ENCODE measurements at regions not wholly inside any gene's neighbourhood (a gene's known extent, or its start where the extent isn't known, plus 50 kb on each side); places are given as distances from the start of the nearest gene placed in this dataset.
"Not testable (repeated sequence)": the region's sequence is repeated elsewhere in the genome, so short reads cannot be mapped to it uniquely, and the experiment has no call there.

- H3K27me3 ChIP-seq (ENCODE audit: control insufficient read depth, insufficient read depth, low read length); H3K36me3 ChIP-seq (ENCODE audit: control insufficient read depth, insufficient read depth, low read length); H3K27ac ChIP-seq (ENCODE audit: low read length); H3K4me3 ChIP-seq (ENCODE audit: low read length); H3K4me1 ChIP-seq (ENCODE audit: control insufficient read depth, insufficient read depth, low read length); H3K9me3 ChIP-seq (ENCODE audit: control insufficient read depth, insufficient read depth, low read length); DNase-seq (ENCODE audit: low read depth, low spot score): not testable (repeated sequence)
- no CpG with 5 or more reads among the region's 5 CpGs for WGBS (ENCODE audit: insufficient coverage, insufficient read length)
Observed at GRCh38 chr2:87128761-87129553, 107.3 kb upstream of the PLGLB1 start.

- not testable (repeated sequence) for H3K27ac ChIP-seq (ENCODE audit: low read length); H3K4me3 ChIP-seq (ENCODE audit: low read length); H3K4me1 ChIP-seq (ENCODE audit: control insufficient read depth, insufficient read depth, low read length); H3K9me3 ChIP-seq (ENCODE audit: control insufficient read depth, insufficient read depth, low read length); H3K36me3 ChIP-seq (ENCODE audit: control insufficient read depth, insufficient read depth, low read length); H3K27me3 ChIP-seq (ENCODE audit: control insufficient read depth, insufficient read depth, low read length); DNase-seq (ENCODE audit: low read depth, low spot score)
- WGBS (ENCODE audit: insufficient coverage, insufficient read length): no CpG with 5 or more reads among the region's 2 CpGs
Observed at GRCh38 chr2:87132577-87132976, 110.9 kb upstream of the PLGLB1 start.

DNA sequence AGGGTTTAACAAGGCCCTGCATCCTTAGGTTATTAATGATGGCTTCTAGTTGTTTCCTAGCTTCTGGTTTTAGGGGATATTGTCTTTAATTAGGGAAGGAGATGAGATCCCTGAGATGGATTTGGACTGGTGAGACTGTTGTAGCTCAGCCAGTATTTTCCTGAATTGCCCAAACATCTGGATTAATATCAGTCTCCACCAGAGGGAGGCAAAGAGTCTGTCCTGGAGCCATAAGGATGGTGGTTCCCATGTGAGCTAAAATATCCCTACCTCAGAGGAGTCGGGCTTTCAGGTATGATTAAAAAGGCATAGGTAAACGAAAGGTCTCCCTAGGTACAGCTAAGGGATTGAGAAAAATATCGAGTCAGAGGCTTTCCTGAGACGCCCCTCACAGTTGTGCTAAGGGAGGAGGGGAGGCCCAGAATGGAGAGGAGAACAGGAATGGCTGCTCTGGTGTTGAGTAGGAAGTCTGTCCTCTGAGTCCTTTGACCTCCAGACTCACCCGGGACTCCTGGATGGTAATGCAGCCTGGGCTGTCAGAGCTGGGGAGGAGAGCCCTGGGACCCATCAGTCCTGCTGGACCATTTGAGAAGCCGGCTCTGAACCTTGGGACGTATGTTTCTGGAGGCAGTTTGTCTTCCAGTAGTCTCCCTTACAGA, 130.3 kb upstream of the PLGLB1 start:
- H3K36me3 ChIP-seq (ENCODE audit: control insufficient read depth, insufficient read depth, low read length); H3K9me3 ChIP-seq (ENCODE audit: control insufficient read depth, insufficient read depth, low read length); DNase-seq (ENCODE audit: low read depth, low spot score); H3K27me3 ChIP-seq (ENCODE audit: control insufficient read depth, insufficient read depth, low read length); H3K4me1 ChIP-seq (ENCODE audit: control insufficient read depth, insufficient read depth, low read length); H3K4me3 ChIP-seq (ENCODE audit: low read length); H3K27ac ChIP-seq (ENCODE audit: low read length): not testable (repeated sequence)
- WGBS (ENCODE audit: insufficient coverage, insufficient read length): no CpG with 5 or more reads among the region's 7 CpGs

DNA sequence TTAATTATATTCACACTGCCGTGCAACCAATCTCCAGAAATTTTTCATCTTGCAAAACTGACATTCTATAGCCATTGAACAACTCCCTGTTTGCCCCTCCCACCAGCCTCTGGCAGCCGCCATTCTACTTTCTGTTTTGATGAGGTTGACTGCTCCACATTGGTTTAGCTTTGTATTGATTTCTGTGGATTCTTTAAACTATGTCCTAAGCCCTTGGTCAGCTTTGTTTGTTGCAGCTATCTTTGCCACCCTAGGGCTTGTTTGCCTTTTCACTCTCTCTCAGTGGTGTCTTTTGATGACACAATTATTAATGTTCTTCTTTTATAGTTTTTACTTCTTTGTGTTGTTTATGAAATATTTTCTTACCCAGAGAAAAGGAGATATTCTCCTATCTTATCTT, 152.8 kb upstream of the PLGLB1 start:
- not testable (repeated sequence) for H3K9me3 ChIP-seq (ENCODE audit: control insufficient read depth, insufficient read depth, low read length); H3K4me3 ChIP-seq (ENCODE audit: low read length); DNase-seq (ENCODE audit: low read depth, low spot score); H3K27me3 ChIP-seq (ENCODE audit: control insufficient read depth, insufficient read depth, low read length); H3K36me3 ChIP-seq (ENCODE audit: control insufficient read depth, insufficient read depth, low read length); H3K27ac ChIP-seq (ENCODE audit: low read length); H3K4me1 ChIP-seq (ENCODE audit: control insufficient read depth, insufficient read depth, low read length)
- WGBS (ENCODE audit: insufficient coverage, insufficient read length): no CpG with 5 or more reads among the region's 2 CpGs

DNA sequence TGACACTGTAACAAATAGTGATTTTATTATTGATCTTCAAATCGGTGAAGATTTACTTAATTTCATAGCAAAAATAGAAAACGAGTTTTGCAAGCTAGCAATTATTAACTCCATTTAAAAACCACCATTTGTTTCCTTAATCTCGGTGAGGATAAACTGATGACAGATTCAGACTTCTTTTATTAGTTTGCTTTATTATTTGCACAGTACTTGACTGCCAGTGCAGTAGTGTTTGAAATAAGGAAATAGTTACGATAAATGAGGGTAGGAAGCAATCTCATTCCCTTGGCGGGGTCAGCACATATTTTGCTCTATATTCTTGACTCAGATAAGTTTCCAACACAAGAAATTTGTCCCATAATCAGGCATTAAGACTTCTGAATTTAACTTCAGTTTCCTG, 161.7 kb upstream of the PLGLB1 start:
- no CpG with 5 or more reads among the region's 5 CpGs for WGBS (ENCODE audit: insufficient coverage, insufficient read length)
- DNase-seq (ENCODE audit: low read depth, low spot score): not testable (repeated sequence)

GRCh38 chr2:87184260-87184659, 162.6 kb upstream of the PLGLB1 start:
- DNase-seq (ENCODE audit: low read depth, low spot score): not testable (repeated sequence)
- WGBS (ENCODE audit: insufficient coverage, insufficient read length): no CpG with 5 or more reads among the region's 3 CpGs

More for the DNA sequence above, 161.7 kb upstream of the PLGLB1 start:
- H3K27ac ChIP-seq (ENCODE audit: low read length); H3K4me3 ChIP-seq (ENCODE audit: low read length); H3K9me3 ChIP-seq (ENCODE audit: control insufficient read depth, insufficient read depth, low read length); H3K27me3 ChIP-seq (ENCODE audit: control insufficient read depth, insufficient read depth, low read length); H3K36me3 ChIP-seq (ENCODE audit: control insufficient read depth, insufficient read depth, low read length); H3K4me1 ChIP-seq (ENCODE audit: control insufficient read depth, insufficient read depth, low read length): not testable (repeated sequence)

GRCh38 chr2:87189214-87189613, 167.6 kb upstream of the PLGLB1 start:
- not testable (repeated sequence) for H3K4me1 ChIP-seq (ENCODE audit: control insufficient read depth, insufficient read depth, low read length); DNase-seq (ENCODE audit: low read depth, low spot score); H3K9me3 ChIP-seq (ENCODE audit: control insufficient read depth, insufficient read depth, low read length); H3K27ac ChIP-seq (ENCODE audit: low read length); H3K36me3 ChIP-seq (ENCODE audit: control insufficient read depth, insufficient read depth, low read length); H3K4me3 ChIP-seq (ENCODE audit: low read length); H3K27me3 ChIP-seq (ENCODE audit: control insufficient read depth, insufficient read depth, low read length)
- no CpG with 5 or more reads among the region's 3 CpGs for whole genome bisulfite sequencing (ENCODE audit: insufficient coverage, insufficient read length)

More at GRCh38 chr2:87184260-87184659, 162.6 kb upstream of the PLGLB1 start:
- not testable (repeated sequence) for H3K4me3 ChIP-seq (ENCODE audit: low read length); H3K27me3 ChIP-seq (ENCODE audit: control insufficient read depth, insufficient read depth, low read length); H3K4me1 ChIP-seq (ENCODE audit: control insufficient read depth, insufficient read depth, low read length); H3K27ac ChIP-seq (ENCODE audit: low read length); H3K9me3 ChIP-seq (ENCODE audit: control insufficient read depth, insufficient read depth, low read length); H3K36me3 ChIP-seq (ENCODE audit: control insufficient read depth, insufficient read depth, low read length)

DNA sequence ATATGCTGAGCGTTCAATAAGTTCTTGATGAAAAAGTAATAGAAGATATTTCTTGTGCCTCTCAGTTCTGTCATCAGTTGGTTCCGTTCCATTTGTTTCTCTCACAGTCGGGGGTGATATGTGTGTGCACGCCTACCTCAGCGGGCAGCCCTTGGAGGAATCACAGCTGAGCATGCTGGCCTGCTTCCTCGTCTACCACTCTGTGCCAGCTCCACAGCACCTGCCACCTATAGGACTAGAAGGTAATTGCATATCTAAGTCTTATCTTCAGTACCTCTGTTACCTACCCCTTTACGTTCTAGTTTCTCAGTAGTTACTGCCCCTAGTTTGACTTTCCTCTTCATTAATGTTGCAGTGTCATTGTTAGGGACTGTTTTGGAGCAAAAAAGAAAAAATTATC, 171.7 kb upstream of the PLGLB1 start:
- H3K9me3 ChIP-seq (ENCODE audit: control insufficient read depth, insufficient read depth, low read length); H3K27me3 ChIP-seq (ENCODE audit: control insufficient read depth, insufficient read depth, low read length); H3K27ac ChIP-seq (ENCODE audit: low read length); H3K4me1 ChIP-seq (ENCODE audit: control insufficient read depth, insufficient read depth, low read length); H3K4me3 ChIP-seq (ENCODE audit: low read length); H3K36me3 ChIP-seq (ENCODE audit: control insufficient read depth, insufficient read depth, low read length); DNase-seq (ENCODE audit: low read depth, low spot score): not testable (repeated sequence)
- no CpG with 5 or more reads among the region's 7 CpGs for WGBS (ENCODE audit: insufficient coverage, insufficient read length)

DNA sequence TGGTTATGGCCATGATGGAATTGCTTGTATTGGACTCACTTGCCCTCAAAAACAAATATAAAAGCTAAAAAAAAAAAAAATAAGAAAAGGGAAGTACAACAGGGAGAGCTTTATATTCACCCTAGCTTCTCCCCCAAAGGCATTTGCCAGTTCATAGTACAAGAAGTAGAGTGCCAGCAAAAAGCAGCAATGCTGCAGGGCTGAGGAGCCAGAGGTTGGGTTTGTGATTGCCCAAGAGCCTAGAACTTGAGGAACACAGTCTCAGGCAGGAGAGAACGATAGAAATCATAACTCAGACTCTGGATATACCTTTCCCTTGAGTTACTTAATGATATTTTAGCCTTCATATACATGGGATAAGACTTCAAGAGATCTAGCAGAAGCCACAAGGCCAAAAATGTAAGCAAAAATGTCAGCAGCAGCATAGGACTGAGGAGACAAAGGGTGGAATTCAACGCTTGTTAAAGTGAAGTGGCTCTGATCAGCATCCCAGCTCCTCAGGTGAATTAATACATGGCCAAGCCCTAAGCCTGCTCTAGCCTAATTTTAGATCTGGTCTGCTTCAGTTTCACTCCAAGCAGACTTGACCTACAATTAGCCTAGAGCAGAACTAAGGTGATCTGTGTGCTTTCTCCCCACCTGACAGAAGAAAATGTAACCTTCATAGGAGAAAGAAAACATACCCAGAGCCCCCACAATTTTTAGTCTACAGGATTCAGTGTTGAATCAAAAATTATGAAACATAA, 172.8 kb upstream of the PLGLB1 start:
- H3K36me3 ChIP-seq (ENCODE audit: control insufficient read depth, insufficient read depth, low read length); H3K9me3 ChIP-seq (ENCODE audit: control insufficient read depth, insufficient read depth, low read length); H3K27me3 ChIP-seq (ENCODE audit: control insufficient read depth, insufficient read depth, low read length); H3K4me3 ChIP-seq (ENCODE audit: low read length); H3K27ac ChIP-seq (ENCODE audit: low read length); DNase-seq (ENCODE audit: low read depth, low spot score); H3K4me1 ChIP-seq (ENCODE audit: control insufficient read depth, insufficient read depth, low read length): not testable (repeated sequence)
- no CpG with 5 or more reads among the region's 2 CpGs for WGBS (ENCODE audit: insufficient coverage, insufficient read length)

DNA sequence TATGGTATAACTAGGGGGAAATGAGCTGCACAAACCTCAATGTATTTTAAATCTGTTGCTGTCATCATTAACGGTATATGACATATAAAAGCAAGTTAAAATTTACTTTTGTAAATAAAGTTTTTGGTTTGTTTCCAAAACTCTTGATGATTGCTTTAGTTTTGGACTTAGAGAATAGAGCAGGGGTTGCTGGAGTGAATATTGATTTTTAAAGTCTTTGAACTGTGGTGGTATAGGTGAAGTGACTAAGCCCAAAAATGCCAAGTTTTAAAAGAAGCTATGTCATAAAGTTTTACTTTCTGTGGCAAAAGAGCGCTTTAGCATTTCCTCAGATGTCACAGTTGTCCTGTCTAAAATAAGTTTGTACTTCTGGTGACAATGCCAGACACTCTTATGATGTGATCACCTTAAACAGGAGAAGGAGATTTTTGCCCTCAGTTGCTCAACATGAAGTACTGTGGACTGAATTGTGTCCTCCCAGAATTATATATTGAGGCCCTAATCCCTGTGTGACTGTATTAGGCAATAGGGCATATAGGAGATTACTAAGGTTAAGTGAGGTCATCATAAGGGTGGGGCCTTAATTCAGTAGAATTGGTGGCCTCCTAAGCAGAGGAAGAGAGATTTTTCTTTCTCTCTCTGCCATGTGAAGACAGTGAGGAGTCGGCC, 175.2 kb upstream of the PLGLB1 start:
- not testable (repeated sequence) for H3K4me3 ChIP-seq (ENCODE audit: low read length)

More for the DNA sequence above, 175.2 kb upstream of the PLGLB1 start:
- H3K9me3 ChIP-seq (ENCODE audit: control insufficient read depth, insufficient read depth, low read length); H3K4me1 ChIP-seq (ENCODE audit: control insufficient read depth, insufficient read depth, low read length); DNase-seq (ENCODE audit: low read depth, low spot score); H3K27ac ChIP-seq (ENCODE audit: low read length); H3K27me3 ChIP-seq (ENCODE audit: control insufficient read depth, insufficient read depth, low read length); H3K36me3 ChIP-seq (ENCODE audit: control insufficient read depth, insufficient read depth, low read length): not testable (repeated sequence)
- WGBS (ENCODE audit: insufficient coverage, insufficient read length): no CpG with 5 or more reads among the region's 3 CpGs

Data from iPS DF 6.9 (cell line).